ENCODE measurements at regions not wholly inside any gene's neighbourhood (a gene's known extent, or its start where the extent isn't known, plus 50 kb on each side); places are given as distances from the start of the nearest gene placed in this dataset.

GRCh38 chr7:136079934-136080333 lies 102.8 kb upstream of the MTPN start:
- TF ChIP-seq, protein P1, sequence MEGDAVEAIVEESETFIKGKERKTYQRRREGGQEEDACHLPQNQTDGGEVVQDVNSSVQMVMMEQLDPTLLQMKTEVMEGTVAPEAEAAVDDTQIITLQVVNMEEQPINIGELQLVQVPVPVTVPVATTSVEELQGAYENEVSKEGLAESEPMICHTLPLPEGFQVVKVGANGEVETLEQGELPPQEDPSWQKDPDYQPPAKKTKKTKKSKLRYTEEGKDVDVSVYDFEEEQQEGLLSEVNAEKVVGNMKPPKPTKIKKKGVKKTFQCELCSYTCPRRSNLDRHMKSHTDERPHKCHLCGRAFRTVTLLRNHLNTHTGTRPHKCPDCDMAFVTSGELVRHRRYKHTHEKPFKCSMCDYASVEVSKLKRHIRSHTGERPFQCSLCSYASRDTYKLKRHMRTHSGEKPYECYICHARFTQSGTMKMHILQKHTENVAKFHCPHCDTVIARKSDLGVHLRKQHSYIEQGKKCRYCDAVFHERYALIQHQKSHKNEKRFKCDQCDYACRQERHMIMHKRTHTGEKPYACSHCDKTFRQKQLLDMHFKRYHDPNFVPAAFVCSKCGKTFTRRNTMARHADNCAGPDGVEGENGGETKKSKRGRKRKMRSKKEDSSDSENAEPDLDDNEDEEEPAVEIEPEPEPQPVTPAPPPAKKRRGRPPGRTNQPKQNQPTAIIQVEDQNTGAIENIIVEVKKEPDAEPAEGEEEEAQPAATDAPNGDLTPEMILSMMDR (IDR thresholded peaks at IDR 0.05) = no peak
- H3K36me3 ChIP-seq (ENCODE audit: low read depth) = no peaks in the 10 kb centered on the region
- no peak for ATAC-seq
- H3K4me3 ChIP-seq = no peak overlapping the region
- DNase-seq = no peak
- H3K4me1 ChIP-seq (ENCODE audit: low read depth) = no peaks in the 10 kb centered on the region
- H3K9me3 ChIP-seq = no peaks in the 10 kb centered on the region
- intact Hi-C loops (cut with DNase I, micrococcal nuclease) = no loop called here

DNA sequence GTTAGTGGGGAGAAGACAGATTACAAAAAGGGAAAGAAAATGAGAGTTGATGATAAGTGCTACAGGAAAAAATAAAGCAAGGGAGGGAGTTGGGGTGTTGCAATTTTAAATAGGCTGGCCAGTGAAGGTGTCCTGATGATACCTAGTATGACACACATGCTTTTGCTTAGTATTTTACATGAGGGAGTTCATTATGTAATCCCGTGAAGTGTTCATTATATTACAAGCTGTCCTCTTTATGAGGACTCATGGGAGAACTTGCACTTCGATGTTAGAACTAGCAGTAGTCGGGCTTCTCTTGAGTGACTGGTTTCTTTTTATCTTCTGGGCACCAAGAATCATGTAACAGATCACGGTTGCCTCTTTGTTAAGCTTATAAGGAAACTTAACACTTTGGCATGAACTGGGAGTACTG lies 102.3 kb upstream of the MTPN start:
- Histone ChIP-seq H3K36me3 (ENCODE audit: low read depth) (no peaks in the 10 kb centered on the region), H3K9me3 (no peaks in the 10 kb centered on the region), H3K4me3 (no peak overlapping the region), H3K4me1 (ENCODE audit: low read depth) (no peaks in the 10 kb centered on the region)
- no peak for ATAC-seq
- TF ChIP-seq, protein P1 (IDR thresholded peaks at IDR 0.05) = no peak
- intact Hi-C loops (cut with DNase I, micrococcal nuclease) = no loop called here
- no peak for DNase-seq

DNA sequence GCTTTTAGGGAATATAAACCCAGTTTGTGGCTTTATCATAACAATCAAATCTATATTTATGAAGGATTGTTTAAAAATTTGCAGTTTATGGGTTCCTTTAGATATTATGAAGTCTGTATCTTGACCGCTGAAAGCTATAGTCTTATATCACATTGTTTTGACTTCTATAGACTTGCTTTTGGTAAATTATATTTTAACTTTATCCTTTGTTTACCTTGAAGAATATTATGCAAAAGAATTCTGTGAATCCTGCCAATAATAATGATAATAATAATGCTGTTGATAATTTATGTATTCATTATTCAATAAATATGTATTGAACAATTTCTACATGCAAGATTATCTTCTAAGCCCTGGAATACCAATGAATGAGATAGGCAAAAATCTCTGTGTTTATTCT lies 101.9 kb upstream of the MTPN start:
- Histone ChIP-seq H3K9me3 (no peaks in the 10 kb centered on the region), H3K36me3 (ENCODE audit: low read depth) (no peaks in the 10 kb centered on the region), H3K4me3 (no peak overlapping the region), H3K4me1 (ENCODE audit: low read depth) (no peaks in the 10 kb centered on the region)
- DNase-seq (no peak), ATAC-seq (no peak)
- intact Hi-C loops (cut with DNase I, micrococcal nuclease) = no loop called here
- TF ChIP-seq, protein P1 (IDR thresholded peaks at IDR 0.05) = no peak

GRCh38 chr7:136078630-136079029 lies 101.5 kb upstream of the MTPN start:
- intact Hi-C loops (cut with DNase I, micrococcal nuclease) = no loop called here
- Histone ChIP-seq H3K36me3 (ENCODE audit: low read depth) (no peaks in the 10 kb centered on the region), H3K4me1 (ENCODE audit: low read depth) (no peaks in the 10 kb centered on the region), H3K4me3 (no peak overlapping the region), H3K9me3 (no peaks in the 10 kb centered on the region)
- TF ChIP-seq, protein P1 (IDR thresholded peaks at IDR 0.05) = no peak
- DNase-seq (no peak), ATAC-seq (no peak)

DNA sequence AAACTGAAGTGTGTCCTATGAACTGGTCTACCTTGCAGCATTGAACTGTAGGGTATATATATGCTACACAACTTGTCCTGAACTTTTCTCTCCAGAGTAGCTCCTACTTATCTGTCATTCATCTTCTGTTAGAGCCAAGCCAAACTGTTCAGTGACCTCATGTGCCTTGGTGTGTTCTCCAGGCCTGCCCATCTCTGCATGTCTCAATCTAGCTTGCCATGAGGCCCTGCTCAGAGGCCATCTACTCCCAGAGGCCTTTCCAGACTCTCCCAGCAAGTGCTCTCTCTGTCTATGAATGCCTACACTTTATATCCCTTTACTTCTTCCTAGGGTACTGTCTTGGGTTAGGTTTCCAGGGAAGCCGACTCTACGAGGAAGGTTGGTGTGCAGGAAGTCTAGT lies 99.8 kb upstream of the MTPN start:
- DNase-seq (no peak), ATAC-seq (no peak)
- H3K4me1 ChIP-seq (ENCODE audit: low read depth) = no peaks in the 10 kb centered on the region
- no peaks in the 10 kb centered on the region for H3K36me3 ChIP-seq (ENCODE audit: low read depth)
- intact Hi-C loops (cut with DNase I, micrococcal nuclease) = no loop called here
- no peak overlapping the region for H3K4me3 ChIP-seq
- no peaks in the 10 kb centered on the region for H3K9me3 ChIP-seq
- TF ChIP-seq, protein P1 (IDR thresholded peaks at IDR 0.05) = no peak

DNA sequence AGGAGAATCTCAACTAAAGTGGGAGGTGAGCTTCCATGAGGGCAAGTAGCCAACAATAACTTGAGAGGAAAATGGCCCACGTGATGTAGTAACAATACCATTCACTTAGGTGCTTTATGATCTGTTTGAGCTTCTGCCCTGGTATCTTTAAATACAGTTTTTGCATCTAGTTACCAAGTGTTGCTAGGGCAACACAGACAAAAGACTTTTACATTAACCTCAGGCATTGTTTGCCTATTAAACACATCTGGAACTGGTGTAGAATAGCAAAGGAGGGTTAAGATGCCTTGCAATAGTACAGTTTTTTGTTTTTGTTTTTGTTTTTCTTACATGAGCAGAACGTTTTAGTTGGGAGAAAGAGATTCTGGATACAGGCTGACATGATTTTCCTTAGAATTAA lies 97.7 kb upstream of the MTPN start:
- DNase-seq (no peak), ATAC-seq (no peak)
- Histone ChIP-seq H3K36me3 (ENCODE audit: low read depth) (no peaks in the 10 kb centered on the region), H3K4me1 (ENCODE audit: low read depth) (no peaks in the 10 kb centered on the region), H3K9me3 (no peaks in the 10 kb centered on the region), H3K4me3 (no peak overlapping the region)
- TF ChIP-seq, protein P1 (IDR thresholded peaks at IDR 0.05) = no peak
- intact Hi-C loops (cut with DNase I, micrococcal nuclease) = no loop called here

Measured in mucosa of descending colon (tissue), 3 donors.